ENCODE measurements at regions not wholly inside any gene's neighbourhood (a gene's known extent, or its start where the extent isn't known, plus 50 kb on each side); places are given as distances from the start of the nearest gene placed in this dataset.

GRCh38 chr9:1271786-1272185 is 221.6 kb downstream of the DMRT2 start:
- TF ChIP-seq, protein P1, sequence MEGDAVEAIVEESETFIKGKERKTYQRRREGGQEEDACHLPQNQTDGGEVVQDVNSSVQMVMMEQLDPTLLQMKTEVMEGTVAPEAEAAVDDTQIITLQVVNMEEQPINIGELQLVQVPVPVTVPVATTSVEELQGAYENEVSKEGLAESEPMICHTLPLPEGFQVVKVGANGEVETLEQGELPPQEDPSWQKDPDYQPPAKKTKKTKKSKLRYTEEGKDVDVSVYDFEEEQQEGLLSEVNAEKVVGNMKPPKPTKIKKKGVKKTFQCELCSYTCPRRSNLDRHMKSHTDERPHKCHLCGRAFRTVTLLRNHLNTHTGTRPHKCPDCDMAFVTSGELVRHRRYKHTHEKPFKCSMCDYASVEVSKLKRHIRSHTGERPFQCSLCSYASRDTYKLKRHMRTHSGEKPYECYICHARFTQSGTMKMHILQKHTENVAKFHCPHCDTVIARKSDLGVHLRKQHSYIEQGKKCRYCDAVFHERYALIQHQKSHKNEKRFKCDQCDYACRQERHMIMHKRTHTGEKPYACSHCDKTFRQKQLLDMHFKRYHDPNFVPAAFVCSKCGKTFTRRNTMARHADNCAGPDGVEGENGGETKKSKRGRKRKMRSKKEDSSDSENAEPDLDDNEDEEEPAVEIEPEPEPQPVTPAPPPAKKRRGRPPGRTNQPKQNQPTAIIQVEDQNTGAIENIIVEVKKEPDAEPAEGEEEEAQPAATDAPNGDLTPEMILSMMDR (IDR thresholded peaks at IDR 0.05) = no peak
- no peak for TF ChIP-seq POLR2A (IDR thresholded peaks at IDR 0.05)
- no peak for TF ChIP-seq POLR2AphosphoS5 (IDR thresholded peaks at IDR 0.05)

Data from transverse colon (tissue), 4 donors.